NCI-H2196 treated with DMSO at 0.1 percent for 48 hours (cell line): ENCODE measurements at regions not wholly inside any gene's neighbourhood (a gene's known extent, or its start where the extent isn't known, plus 50 kb on each side); places are given as distances from the start of the nearest gene placed in this dataset.
"Not testable (repeated sequence)": the region's sequence is repeated elsewhere in the genome, so short reads cannot be mapped to it uniquely, and the experiment has no call there.

Experiments
- DNase-seq: peaks from one replicate; lab custom pipeline; 2025; ENCODE audit not compliant: unreplicated experiment; lab: John Stamatoyannopoulos, UW

DNA sequence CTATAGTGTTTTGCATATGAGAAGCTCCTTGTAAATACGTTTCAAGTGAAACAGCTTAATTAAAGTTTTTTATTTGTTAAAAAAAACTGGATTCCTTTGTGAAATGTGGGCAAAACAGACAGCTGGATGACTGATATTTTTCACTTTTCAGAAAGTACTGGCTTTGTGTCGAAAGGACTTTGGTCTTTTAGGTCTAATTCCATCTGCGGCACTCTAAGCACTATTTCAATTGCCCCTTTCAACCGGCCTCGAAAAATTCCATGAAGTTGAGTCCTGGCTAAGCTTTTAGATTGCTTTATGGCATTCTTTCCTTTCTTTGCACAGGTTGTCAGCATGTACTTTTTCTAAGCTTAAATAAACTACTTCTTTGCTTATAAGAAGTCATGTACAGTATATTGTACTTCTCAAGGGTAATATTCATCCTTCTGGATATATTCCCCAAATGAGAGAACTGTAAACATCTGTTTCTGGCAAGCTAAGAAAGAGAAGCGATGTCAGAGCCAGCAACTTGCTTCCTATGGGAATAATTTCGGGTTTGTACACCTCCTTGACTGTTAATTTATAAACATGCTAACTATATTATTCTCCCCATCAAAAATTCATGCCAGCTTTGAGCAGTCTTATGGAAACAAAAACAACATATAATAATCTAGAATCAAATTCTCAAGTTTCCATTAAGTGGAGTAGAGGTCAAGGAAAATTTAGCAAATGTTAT is 611.3 kb downstream of the ETNK1 start:
- no peak for DNase-seq

DNA sequence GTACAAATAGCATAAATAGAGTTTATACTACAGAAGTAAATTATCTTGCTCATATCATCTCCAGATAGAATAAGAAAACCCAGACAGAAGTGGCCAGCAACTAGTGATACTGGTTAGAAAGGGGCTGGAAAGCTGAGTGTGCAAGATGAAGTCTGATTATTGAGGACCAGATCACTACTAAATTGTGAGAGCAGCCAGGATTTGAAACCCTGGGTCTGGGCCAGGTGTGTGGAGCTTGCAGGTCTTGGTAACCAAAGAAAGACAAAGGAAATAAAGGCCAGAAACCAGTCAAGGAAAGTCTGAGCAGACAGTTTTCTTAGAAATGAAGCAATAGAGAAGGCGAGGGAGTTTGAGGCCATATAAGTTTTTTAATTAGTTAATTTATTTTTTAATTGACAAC is 611.8 kb downstream of the ETNK1 start:
- DNase-seq = no peak

DNA sequence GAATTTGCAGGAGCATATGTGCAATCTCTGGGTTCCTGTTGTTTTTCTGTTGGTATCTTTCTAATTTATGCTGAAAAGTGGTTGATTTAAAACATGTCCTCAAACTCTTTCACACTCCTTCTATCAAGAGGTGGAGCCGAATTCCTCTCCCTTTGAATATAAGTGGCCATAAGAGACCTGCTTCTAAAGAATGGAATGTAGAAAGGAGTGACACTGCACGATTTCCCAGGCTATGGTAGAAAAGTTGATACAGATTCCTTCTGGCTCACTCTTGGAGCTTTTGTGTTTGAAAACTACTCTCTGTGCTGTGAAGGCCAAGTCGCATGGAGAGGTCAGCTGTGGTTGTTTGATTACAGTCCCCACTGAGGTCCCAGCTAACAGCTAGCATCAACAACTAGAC is 613.2 kb downstream of the ETNK1 start:
- no peak for DNase-seq

DNA sequence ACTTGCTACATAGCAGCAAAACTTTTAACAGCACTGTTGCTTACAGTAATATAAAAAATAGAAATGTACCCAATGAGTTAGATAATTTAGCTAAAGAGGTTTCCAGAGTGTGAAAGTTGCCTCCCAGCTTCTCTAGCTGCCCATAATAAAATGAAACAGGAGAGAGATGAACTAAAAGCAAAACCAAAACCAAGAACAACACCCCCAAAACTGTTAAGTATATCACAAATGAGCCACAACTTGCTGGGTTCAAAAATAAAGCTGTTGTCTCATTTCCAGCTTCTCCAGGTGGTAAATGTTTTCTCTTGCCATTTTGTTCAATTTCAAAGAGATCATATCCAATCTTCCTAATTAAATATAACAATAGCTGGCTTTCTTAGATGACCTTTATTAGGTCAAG is 614.0 kb downstream of the ETNK1 start:
- no peak for DNase-seq

DNA sequence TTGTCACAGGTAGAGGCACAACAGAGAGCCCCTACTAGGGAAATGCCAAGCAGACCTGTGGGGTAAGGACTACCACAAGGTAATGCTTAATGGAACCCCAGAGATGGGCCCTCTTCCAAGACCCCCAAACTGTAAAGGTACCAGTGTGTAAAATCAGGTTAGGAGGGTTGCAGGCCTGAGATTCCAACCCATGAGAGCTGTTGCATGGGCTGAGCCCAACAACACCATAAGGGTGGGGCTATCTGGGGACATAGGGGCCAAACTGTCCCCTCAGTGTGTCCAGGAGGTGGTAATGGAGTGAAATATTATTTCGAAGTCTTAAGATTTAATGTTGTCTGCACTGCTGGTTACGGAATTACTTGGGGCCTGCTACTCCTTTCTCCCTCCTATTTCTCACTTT is 620.2 kb downstream of the ETNK1 start:
- DNase-seq = no peak

DNA sequence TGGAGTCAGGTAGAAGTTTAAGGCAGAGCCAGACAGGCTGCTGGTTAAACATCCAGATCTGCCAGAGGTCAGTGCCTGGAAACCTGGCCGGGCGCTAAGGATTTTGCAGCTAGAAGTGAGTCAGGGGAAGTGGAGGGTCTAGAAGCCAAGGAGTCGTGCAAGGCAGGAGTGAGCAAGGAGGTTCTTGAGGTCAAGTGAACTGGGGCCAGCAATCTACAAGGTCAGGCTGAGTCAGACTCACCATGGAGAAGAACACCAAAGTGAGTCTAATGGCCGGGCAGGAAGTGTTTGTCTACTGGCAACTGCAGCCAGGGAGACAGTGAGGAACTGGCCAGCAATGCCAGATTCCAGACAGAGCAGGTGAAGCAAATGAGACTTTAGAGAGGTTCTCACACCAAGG is 628.2 kb downstream of the ETNK1 start:
- no peak for DNase-seq

DNA sequence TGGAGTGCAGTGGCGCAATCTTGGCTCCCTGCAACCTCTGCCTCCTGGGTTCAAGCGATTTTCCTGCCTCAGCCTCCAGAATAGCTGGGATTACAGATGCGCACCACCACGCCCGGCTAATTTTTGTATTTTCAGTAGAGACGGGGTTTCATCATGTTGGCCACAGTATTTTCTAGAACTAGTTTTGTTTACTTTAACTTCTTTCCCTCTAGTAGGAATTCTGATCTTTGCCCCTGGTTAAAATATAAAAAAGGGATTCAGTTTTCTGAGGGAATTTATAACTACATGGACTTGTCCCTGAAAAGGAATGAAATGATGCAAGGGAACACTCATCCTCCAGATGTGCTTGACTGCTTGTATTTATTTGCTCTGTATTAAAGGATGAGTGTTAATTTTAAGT is 628.9 kb downstream of the ETNK1 start:
- DNase-seq = not testable (repeated sequence)

DNA sequence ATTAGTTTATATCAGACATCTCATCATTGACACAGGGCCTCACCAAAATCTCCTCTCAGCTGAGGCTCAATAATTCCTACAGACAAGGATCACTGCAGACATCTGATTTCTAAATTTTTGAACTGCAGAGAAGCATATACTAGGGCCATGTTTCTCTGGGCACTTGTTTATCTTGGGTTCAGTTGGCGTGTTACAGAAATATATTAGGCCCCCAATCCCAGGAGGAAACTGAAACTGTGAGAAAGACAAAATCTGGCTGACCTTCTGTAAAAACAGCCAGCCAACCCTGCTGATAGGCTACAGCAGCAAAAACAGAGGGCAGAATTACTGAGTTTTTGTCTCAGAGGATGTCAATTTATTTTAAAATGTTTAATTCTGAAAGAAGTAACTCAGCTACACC is 634.6 kb downstream of the ETNK1 start:
- DNase-seq = no peak

DNA sequence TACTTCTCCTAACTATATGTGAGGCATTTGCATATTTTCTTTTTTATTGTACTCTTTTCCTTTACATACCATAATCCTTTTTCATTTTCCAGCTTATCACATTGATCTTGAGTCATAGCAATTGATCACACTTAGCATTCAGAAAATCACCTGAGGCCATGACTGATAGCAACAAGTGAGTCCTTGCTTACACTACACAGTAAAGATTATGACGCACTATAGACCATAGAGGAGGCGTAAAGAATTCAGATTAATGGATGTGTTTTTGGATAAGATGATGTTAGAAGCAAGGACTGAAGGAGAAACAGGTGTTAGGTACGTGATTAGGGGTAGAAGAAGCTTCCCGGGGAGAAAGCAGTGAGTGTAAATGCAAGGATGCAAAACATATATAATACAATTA is 637.7 kb downstream of the ETNK1 start:
- DNase-seq = no peak

DNA sequence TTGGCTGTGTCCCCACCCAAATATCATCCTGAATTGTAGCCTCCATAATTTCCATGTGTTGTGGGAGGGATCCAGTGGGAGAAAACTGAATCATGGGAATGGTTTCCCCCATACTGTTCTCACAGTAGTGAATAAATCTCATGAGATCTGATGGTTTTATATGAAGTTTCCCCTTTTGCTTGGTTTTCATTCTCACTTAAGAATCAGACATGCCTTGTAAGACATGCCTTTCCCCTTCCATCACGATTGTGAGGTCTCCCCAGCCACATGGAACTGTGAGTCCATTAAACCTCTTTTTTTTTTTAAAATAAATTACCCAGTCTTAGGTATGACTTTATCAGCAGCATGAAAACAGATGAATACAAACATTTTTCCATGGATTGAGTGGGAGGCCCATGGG is 652.9 kb downstream of the ETNK1 start:
- DNase-seq = no peak

DNA sequence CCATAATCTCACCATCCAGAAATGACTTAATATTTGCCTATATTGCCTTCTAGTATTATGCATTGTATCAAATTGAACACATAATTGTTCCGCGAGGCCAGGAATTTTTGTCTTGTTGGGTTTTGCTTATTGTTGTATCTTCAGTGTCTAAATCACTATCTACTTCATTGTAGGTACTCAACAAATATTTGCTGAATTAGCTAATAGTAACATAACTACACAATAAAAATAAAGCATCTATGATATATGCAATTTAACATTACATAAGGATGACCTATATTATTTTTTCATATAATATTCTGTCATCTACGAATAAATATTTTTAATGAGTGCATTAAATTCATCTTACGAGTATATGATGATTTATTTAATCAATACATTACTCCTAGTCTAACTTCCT is 656.3 kb downstream of the ETNK1 start:
- no peak for DNase-seq

DNA sequence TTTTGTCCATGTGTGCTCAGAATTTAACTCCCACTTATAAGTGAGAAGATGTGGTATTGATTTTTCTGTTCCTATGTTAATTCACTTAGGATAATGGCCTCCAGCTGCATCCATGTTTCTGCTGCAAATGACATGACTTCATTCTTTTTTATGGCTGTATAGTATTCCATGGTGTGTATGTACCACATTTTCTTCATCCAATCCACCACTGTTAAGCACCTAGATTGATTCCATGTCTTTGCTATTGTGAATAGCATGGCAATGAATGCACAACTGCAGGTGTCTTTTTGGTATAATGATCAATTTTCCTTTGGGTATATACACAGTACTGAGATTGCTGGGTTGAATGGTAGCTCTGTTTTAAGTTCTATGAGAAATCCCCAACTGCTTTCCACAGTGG is 657.7 kb downstream of the ETNK1 start:
- DNase-seq = no peak

DNA sequence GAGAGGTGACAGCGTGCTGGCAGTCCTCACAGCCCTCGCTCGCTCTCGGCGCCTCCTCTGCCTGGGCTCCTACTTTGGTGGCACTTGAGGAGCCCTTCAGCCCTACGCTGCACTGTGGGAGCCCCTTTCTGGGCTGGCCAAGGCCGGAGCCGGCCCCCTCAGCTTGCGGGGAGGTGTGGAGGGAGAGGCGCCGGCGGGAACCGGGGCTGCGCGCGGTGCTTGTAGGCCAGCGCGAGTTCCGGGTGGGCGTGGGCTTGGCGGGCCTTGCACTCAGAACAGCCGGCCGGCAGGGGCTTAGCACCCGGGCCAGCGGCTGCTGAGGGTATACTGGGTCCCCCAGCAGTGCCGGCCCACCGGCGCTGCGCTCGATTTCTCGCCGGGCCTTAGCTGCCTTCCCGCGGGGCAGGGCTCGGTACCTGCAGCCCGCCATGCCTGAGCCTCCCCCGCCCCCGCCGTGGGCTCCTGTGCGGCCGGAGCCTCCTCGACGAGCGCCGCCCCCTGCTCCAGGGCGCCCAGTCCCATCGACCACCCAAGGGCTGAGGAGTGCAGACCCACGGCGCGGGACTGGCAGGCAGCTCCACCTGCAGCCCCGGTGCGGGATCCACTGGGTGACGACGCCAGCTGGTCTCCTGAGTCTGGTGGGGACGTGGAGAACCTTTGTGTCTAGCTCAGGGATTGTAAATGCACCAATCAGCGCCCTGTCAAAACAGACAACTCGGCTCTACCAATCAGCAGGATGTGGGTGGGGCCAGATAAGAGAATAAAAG is 661.0 kb downstream of the ETNK1 start:
- DNase-seq = not testable (repeated sequence)

DNA sequence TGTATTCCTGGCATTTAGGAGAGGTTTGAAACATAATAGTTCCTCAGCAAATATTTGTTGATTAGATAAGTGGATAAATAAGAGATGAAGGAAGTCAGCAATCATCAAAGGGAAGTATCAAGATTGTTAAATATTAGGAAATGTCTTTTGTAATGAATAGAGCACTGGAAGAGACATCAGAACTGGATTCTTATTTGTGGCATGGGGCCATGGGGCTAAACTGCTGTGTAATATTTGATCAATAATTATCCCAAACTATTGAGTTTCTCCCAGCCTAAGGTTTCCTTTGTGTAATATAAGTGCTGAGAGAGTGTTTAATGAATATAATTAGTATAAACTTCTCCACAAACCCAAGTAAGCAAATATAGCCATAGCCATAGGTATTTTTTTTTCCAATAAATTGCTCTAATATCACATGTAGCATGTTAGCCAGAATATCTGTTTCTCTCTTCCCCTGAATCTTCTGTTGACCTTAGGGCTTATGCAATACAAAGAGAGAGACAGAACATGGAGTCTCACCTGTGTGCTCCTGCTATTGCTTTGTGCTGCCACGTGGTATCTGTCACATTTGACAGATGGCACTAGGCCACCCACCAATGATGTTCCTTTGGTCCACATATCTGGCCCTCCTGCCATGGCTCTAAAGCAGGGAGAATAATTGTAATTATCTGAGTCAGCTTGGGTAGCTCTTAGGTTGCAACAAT is 658.7 kb downstream of the SOX5 start:
- peak; percentile 64 for DNase-seq

DNA sequence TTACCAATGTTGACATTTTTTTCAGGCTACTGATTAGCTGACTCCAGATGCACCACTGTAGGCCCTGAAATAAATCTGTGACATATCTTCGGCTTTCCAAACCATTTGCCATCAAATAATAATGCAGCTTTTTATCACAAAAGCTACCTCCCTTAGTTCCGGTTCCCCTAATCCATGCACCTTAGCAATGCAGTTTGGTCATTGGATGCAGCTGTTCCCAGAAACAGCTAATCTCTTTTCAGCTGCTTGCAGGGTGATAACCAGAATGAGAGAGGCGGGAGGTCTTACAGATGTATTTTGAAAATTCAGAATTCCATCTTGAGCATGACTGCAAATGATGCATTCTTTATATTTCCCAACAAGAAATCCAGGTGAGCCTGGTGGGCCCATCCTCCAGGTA is 646.2 kb downstream of the SOX5 start:
- no peak for DNase-seq

DNA sequence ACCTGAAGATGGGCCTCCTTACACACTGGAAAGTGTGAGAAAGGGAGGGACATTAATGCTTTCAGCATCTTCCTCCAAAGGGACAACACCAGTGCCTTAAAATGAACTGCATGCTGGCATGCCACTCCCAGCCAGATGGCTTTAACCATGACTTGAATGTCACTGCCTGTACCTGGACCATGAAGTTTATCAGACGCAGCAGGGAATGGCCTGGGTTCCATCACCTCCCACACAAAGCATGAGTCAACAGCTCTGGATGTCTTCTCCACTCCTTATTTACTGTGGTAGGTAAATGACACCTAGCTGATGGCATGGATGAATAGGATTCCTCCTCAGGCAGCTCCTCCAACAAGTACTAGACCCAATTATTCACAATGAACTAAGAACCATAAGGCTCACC is 645.6 kb downstream of the SOX5 start:
- DNase-seq = no peak

DNA sequence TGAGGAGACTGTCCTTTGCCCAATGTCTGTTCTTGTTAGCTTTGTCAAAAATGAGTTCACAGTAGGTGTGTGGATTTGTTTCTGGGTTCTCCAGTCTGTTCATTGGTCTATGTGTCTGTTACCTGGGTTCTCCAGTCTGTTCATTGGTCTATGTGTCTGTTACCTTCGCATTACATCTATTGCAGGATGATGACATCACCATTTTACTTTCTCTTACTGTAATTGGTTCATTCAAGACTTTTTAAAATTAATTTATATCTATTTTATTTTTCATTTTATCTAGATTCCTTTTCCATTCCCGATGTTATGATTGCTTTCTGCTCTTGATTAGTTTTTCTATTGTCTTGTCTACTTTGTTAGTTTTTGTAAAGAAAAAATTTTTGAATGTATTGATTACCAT is 615.5 kb downstream of the SOX5 start:
- no peak for DNase-seq

DNA sequence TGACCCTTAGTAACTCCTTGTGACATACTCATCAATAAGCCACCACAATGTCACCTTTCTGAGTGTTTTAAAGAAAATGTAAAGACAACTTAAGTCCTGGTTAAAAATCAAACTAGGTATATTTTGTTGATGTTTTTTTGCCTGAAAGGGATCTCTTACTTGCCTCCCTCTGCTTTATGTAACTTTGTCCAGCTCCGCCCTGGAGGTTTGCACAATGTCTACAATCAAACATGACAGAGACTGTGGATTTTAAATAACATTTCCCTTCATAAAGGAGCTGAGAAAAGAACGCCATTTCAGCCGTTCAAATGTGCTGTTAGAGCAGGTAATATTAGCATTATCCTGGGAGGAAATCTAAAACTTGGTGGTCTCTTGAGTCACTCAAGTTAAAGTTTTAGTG is 613.9 kb downstream of the SOX5 start:
- no peak for DNase-seq

DNA sequence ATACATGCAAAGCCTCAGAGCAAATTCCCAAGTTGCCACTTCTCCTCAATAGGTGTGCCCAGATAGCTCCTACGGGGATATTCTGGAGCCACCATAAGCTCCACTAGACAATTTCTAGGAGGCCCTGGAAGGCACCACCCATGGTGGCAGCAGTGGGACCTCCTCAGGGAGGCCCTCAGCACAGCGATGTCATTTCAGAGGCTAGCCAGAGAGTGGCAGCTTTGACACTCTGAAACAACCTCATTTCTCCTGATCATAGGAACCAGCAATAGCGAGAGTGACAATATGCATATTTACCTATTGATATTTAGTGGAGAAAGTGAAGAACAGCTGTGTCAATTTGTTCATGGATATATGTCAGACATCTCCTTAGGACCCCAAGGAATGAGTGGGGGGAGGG is 612.3 kb downstream of the SOX5 start:
- no peak for DNase-seq

DNA sequence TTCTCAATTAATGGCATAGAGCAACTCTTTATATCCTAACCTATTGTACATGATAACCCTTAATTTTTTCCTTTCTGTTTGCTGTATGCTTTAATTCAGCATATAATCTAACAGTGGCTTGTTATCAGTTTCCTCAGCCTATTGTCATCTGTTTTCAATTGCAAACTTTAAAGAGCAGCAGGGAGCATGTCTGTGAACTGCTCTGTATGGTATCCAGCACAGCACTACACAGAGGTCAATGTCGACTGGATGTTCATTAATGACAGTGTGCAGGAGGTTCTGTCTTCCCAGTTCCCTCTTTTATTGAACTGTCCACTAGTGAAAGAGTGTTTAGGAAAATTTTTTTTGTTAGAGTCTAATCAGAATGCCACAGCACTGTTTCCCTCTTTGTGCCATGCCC is 609.1 kb downstream of the SOX5 start:
- no peak for DNase-seq

DNA sequence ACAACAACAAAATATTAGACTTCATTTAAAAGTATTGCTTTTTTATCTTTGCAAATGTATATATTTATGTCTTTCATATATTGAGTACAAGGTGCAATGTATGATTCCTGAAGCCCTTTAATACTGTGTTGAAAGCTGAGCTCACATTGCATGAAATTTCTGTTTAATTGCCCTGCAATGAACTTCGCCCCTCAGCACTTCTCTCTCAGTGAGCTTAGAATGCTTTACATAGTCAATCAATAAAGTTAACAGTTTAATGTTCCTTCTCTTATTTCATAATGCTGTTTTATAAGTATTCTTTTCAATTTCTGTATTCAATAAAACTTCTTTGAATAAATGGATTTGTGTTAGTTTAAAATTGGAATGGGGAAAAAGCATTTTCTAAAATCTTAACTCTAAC is 607.1 kb downstream of the SOX5 start:
- DNase-seq = no peak

DNA sequence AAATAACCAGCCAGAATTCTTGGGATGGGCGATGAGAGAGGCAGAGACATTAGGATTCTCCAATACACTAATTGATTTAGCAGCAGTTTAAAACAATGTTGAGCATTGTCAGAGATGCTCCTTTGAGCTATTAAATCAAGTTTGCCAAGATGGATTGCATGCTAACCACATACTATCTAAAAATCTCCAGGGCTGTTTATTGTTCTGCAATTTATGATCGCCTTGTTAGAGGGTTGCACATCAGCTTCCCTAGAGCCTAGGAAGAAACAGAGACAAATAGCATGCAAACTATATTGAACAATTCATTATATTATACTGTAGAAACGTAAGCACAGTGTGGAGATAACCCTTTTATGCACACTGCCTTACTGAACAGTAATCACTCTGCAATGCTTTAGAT is 599.9 kb downstream of the SOX5 start:
- DNase-seq = no peak
